ENCODE measurements at regions not wholly inside any gene's neighbourhood (a gene's known extent, or its start where the extent isn't known, plus 50 kb on each side); places are given as distances from the start of the nearest gene placed in this dataset.
"Not testable (repeated sequence)": the region's sequence is repeated elsewhere in the genome, so short reads cannot be mapped to it uniquely, and the experiment has no call there.

DNA sequence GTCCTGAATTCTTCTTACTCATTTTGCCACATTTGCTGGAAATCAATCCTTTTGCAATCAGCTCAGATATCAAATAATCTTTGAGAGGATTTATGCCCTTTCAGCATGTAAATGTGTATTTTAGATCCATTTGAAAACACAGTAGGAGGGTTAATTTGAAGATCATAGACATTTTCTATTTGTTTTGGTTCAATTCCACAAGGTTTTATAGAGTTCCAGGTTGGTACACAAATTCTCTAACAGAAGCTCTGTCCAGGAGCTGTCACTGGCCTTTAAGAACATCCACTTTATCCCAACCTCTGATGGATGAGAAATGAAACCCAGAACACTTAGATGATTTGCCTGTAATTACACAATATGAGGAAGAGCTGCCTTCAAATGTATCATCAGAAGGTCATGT lies 157.3 kb upstream of the CHAC2 start:
- no peak overlapping the region for H3K4me3 Mint-ChIP-seq
- no peak overlapping the region for H3K27ac Mint-ChIP-seq
- no peaks in the 10 kb centered on the region for H3K36me3 Mint-ChIP-seq (ENCODE audit: low read depth)
- no peaks in the 10 kb centered on the region for H3K4me1 Mint-ChIP-seq (ENCODE audit: low read depth)
- H3K9me3 Mint-ChIP-seq, result no peaks in the 10 kb centered on the region
- H3K27me3 Mint-ChIP-seq (ENCODE audit: insufficient read depth), result peaks cover 2% of the 10 kb centered on the region; the same call in 1 of the 2 replicates
- TF ChIP-seq, protein P1, sequence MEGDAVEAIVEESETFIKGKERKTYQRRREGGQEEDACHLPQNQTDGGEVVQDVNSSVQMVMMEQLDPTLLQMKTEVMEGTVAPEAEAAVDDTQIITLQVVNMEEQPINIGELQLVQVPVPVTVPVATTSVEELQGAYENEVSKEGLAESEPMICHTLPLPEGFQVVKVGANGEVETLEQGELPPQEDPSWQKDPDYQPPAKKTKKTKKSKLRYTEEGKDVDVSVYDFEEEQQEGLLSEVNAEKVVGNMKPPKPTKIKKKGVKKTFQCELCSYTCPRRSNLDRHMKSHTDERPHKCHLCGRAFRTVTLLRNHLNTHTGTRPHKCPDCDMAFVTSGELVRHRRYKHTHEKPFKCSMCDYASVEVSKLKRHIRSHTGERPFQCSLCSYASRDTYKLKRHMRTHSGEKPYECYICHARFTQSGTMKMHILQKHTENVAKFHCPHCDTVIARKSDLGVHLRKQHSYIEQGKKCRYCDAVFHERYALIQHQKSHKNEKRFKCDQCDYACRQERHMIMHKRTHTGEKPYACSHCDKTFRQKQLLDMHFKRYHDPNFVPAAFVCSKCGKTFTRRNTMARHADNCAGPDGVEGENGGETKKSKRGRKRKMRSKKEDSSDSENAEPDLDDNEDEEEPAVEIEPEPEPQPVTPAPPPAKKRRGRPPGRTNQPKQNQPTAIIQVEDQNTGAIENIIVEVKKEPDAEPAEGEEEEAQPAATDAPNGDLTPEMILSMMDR (IDR thresholded peaks at IDR 0.05), result no peak
- DNase-seq, result no peak

GRCh38 chr2:53609551-53609950 lies 158.1 kb upstream of the CHAC2 start:
- Mint-ChIP-seq H3K27me3 (ENCODE audit: insufficient read depth) (peaks cover 2% of the 10 kb centered on the region; the same call in 1 of the 2 replicates), H3K36me3 (ENCODE audit: low read depth) (no peaks in the 10 kb centered on the region), H3K4me3 (no peak overlapping the region), H3K9me3 (no peaks in the 10 kb centered on the region), H3K4me1 (ENCODE audit: low read depth) (no peaks in the 10 kb centered on the region), H3K27ac (no peak overlapping the region)
- DNase-seq, result no peak
- TF ChIP-seq, protein P1 (IDR thresholded peaks at IDR 0.05), result no peak

- DNase-seq, result no peak
- Mint-ChIP-seq H3K4me3 (no peak overlapping the region), H3K9me3 (no peaks in the 10 kb centered on the region), H3K27ac (no peak overlapping the region), H3K27me3 (ENCODE audit: insufficient read depth) (peaks cover 2% of the 10 kb centered on the region; the same call in 1 of the 2 replicates), H3K36me3 (ENCODE audit: low read depth) (no peaks in the 10 kb centered on the region), H3K4me1 (ENCODE audit: low read depth) (no peaks in the 10 kb centered on the region)
- TF ChIP-seq, protein P1 (IDR thresholded peaks at IDR 0.05), result no peak
Observed at GRCh38 chr2:53608293-53608692, 159.3 kb upstream of the CHAC2 start.

GRCh38 chr2:53600815-53601214 lies 166.8 kb upstream of the CHAC2 start:
- DNase-seq, result no peak
- TF ChIP-seq, protein P1 (IDR thresholded peaks at IDR 0.05), result no peak
- Mint-ChIP-seq H3K36me3 (ENCODE audit: low read depth) (no peaks in the 10 kb centered on the region; the same call in 1 of the 2 replicates), H3K27me3 (ENCODE audit: insufficient read depth) (peaks cover 15% of the 10 kb centered on the region), H3K27ac (no peak overlapping the region), H3K9me3 (no peaks in the 10 kb centered on the region), H3K4me1 (ENCODE audit: low read depth) (peaks cover 9% of the 10 kb centered on the region; the same call in 1 of the 2 replicates), H3K4me3 (no peak overlapping the region)

- H3K4me3 Mint-ChIP-seq, result peak overlapping the region; percentile 37; the same call in 1 of the 2 replicates
- not testable (repeated sequence) for H3K27me3 Mint-ChIP-seq (ENCODE audit: insufficient read depth); DNase-seq; H3K9me3 Mint-ChIP-seq; H3K27ac Mint-ChIP-seq; H3K36me3 Mint-ChIP-seq (ENCODE audit: low read depth)
- H3K4me1 Mint-ChIP-seq (ENCODE audit: low read depth), result peaks cover 13% of the 10 kb centered on the region; the same call in 1 of the 2 replicates
Observed at GRCh38 chr2:53586733-53587612, 180.6 kb upstream of the CHAC2 start.

GRCh38 chr2:53584986-53585385 lies 182.6 kb upstream of the CHAC2 start:
- Mint-ChIP-seq H3K36me3 (ENCODE audit: low read depth) (no peaks in the 10 kb centered on the region), H3K4me3 (no peak overlapping the region), H3K9me3 (no peaks in the 10 kb centered on the region), H3K4me1 (ENCODE audit: low read depth) (peaks cover 13% of the 10 kb centered on the region; the same call in 1 of the 2 replicates), H3K27ac (no peak overlapping the region), H3K27me3 (ENCODE audit: insufficient read depth) (peaks cover 9% of the 10 kb centered on the region)
- TF ChIP-seq, protein P1 (IDR thresholded peaks at IDR 0.05), result no peak
- DNase-seq, result no peak

Measured in HFFc6 (cell line).